C4-2B (cell line): ENCODE measurements at regions not wholly inside any gene's neighbourhood (a gene's known extent, or its start where the extent isn't known, plus 50 kb on each side); places are given as distances from the start of the nearest gene placed in this dataset.

ENCODE experiments used
- H3K27ac ChIP-seq: fragments of 450-650 bp; 2 replicates; pipeline ENCODE4 v1.5.1; 2017
- CTCF ChIP-seq: fragments of 450-650 bp; conservative IDR thresholded peaks from 2 replicates; pipeline ENCODE4 v1.5.1; 2017; ENCODE audit warnings: mild to moderate bottlenecking
- ZFX ChIP-seq: fragments of 450-650 bp; IDR thresholded peaks from 2 replicates; pipeline ENCODE4 v1.6.1; 2017

GRCh38 chr5:101605700-101606099 is 690.4 kb downstream of the SLCO4C1 start:
- H3K27ac ChIP-seq = no peak overlapping the region
- TF ChIP-seq ZFX = no peak

- no peak overlapping the region for H3K27ac ChIP-seq
- no peak for TF ChIP-seq ZFX
- TF ChIP-seq CTCF = no peak
Observed at GRCh38 chr5:101600614-101601013, 695.5 kb downstream of the SLCO4C1 start.

GRCh38 chr5:101590384-101590783 is 687.3 kb upstream of the ST8SIA4 start:
- no peak overlapping the region for H3K27ac ChIP-seq
- TF ChIP-seq ZFX (no peak), CTCF (peak; percentile 65)

- TF ChIP-seq CTCF (no peak), ZFX (no peak)
- H3K27ac ChIP-seq = no peak overlapping the region
Observed at GRCh38 chr5:101585366-101585765, 682.3 kb upstream of the ST8SIA4 start.

- no peak overlapping the region for H3K27ac ChIP-seq
- TF ChIP-seq ZFX (no peak), CTCF (no peak)
Observed at GRCh38 chr5:101580591-101580990, 677.5 kb upstream of the ST8SIA4 start.

- TF ChIP-seq CTCF = no peak
- TF ChIP-seq ZFX = no peak
- H3K27ac ChIP-seq = no peak overlapping the region
Observed at GRCh38 chr5:101574017-101574416, 670.9 kb upstream of the ST8SIA4 start.

GRCh38 chr5:101561018-101561417 is 657.9 kb upstream of the ST8SIA4 start:
- TF ChIP-seq CTCF (no peak), ZFX (no peak)
- H3K27ac ChIP-seq = no peak overlapping the region

GRCh38 chr5:101543780-101544179 is 640.7 kb upstream of the ST8SIA4 start:
- TF ChIP-seq ZFX (no peak), CTCF (no peak)
- H3K27ac ChIP-seq = no peak overlapping the region
